Neural progenitor cell (in vitro differentiated cells): ENCODE measurements at regions not wholly inside any gene's neighbourhood (a gene's known extent, or its start where the extent isn't known, plus 50 kb on each side); places are given as distances from the start of the nearest gene placed in this dataset.

ENCODE experiments used
- DNase-seq: peaks from one replicate; pipeline ENCODE4 v3.0.0-alpha.2; 2016; ENCODE audit warnings: low spot score
- H2AFZ ChIP-seq: fragments of 200-600 bp; sonication (generic); replicated peaks from 2 replicates; pipeline ENCODE4 v1.6.1; 2016; ENCODE audit warnings: antibody characterized with exemption
- H3F3A ChIP-seq: fragments of 200-600 bp; sonication (generic); 2 replicates; pipeline ENCODE4 v1.6.1; 2016; ENCODE audit warnings: antibody characterized with exemption, low read depth
- H3K27ac ChIP-seq: fragments of 200-600 bp; sonication (generic); 2 replicates; pipeline ENCODE4 v1.5.1; 2016; ENCODE audit warnings: mild to moderate bottlenecking
- H3K27me3 ChIP-seq: fragments of 200-600 bp; sonication (generic); 2 replicates; pipeline ENCODE4 v1.6.1; 2016; ENCODE audit warnings: mild to moderate bottlenecking, moderate library complexity
- H3K36me3 ChIP-seq: fragments of 200-600 bp; sonication (generic); 2 replicates; pipeline ENCODE4 v1.5.1; 2016
- H3K4me1 ChIP-seq: fragments of 200-600 bp; sonication (generic); 2 replicates; pipeline ENCODE4 v1.6.1; 2016; ENCODE audit warnings: mixed run types
- H3K4me2 ChIP-seq: fragments of 200-600 bp; sonication (generic); 2 replicates; pipeline ENCODE4 v1.6.1; 2016
- H3K4me3 ChIP-seq: fragments of 200-600 bp; sonication (generic); 2 replicates; pipeline ENCODE4 v1.5.1; 2016
- H3K79me2 ChIP-seq: fragments of 200-600 bp; sonication (generic); 2 replicates; pipeline ENCODE4 v1.6.1; 2016; ENCODE audit warnings: low read depth
- H3K9ac ChIP-seq: fragments of 200-600 bp; sonication (generic); 2 replicates; pipeline ENCODE4 v1.6.1; 2016
- H3K9me3 ChIP-seq: fragments of 200-600 bp; sonication (generic); 2 replicates; pipeline ENCODE4 v1.5.1; 2016; ENCODE audit warnings: low read depth
- H4K20me1 ChIP-seq: fragments of 200-600 bp; sonication (generic); 2 replicates; pipeline ENCODE4 v1.6.1; 2016; ENCODE audit warnings: low read depth
- H3K27ac Mint-ChIP-seq: 3 replicates; pipeline ENCODE4 v1.8.0; 2021; ENCODE audit warnings: mixed read lengths
- H3K27me3 Mint-ChIP-seq: 2 replicates; pipeline ENCODE4 v1.8.0; 2022; ENCODE audit warnings: low read depth, mild to moderate bottlenecking, inconsistent platforms, moderate library complexity, mixed read lengths; ENCODE audit not compliant: insufficient read depth
- H3K36me3 Mint-ChIP-seq: 3 replicates; pipeline ENCODE4 v1.8.0; 2021; ENCODE audit warnings: mixed read lengths
- H3K4me1 Mint-ChIP-seq: 3 replicates; pipeline ENCODE4 v1.8.0; 2021; ENCODE audit warnings: mixed read lengths
- H3K4me3 Mint-ChIP-seq: 3 replicates; pipeline ENCODE4 v1.8.0; 2021; ENCODE audit warnings: mild to moderate bottlenecking, moderate library complexity, mixed read lengths
- H3K9me3 Mint-ChIP-seq: 3 replicates; pipeline ENCODE4 v1.8.0; 2020; ENCODE audit warnings: mixed read lengths
- CTCF ChIP-seq: fragments of 200-600 bp; sonication (generic); IDR thresholded peaks from 2 replicates; pipeline ENCODE4 v1.5.1; 2017; ENCODE audit warnings: antibody characterized with exemption, mild to moderate bottlenecking
- EZH2 ChIP-seq: fragments of 200-600 bp; sonication (generic); IDR thresholded peaks from 2 replicates; pipeline ENCODE4 v1.6.1; 2017; ENCODE audit warnings: antibody characterized with exemption, mild to moderate bottlenecking, moderate library complexity
- EZH2phosphoT487 ChIP-seq: fragments of 200-600 bp; sonication (generic); IDR thresholded peaks from 2 replicates; pipeline ENCODE4 v1.6.1; 2017; ENCODE audit warnings: antibody characterized with exemption

GRCh38 chr1:14217384-14217783, 381.1 kb upstream of the KAZN start:
- TF ChIP-seq CTCF (no peak), EZH2 (no peak), EZH2phosphoT487 (no peak)
- H3K9me3 Mint-ChIP-seq: peaks cover 13% of the 10 kb centered on the region

GRCh38 chr1:14220324-14220723, 378.2 kb upstream of the KAZN start:
- Histone ChIP-seq H3K9ac (no peak overlapping the region), H3K4me2 (no peak overlapping the region), H4K20me1 (no peaks in the 10 kb centered on the region), H3K79me2 (no peaks in the 10 kb centered on the region), H3K27me3 (no peaks in the 10 kb centered on the region), H3K4me3 (no peak overlapping the region), H3F3A (no peaks in the 10 kb centered on the region), H2AFZ (no peak overlapping the region), H3K36me3 (peaks cover 3% of the 10 kb centered on the region), H3K4me1 (no peaks in the 10 kb centered on the region), H3K9me3 (no peaks in the 10 kb centered on the region), H3K27ac (no peak overlapping the region)
- Mint-ChIP-seq H3K27ac (no peak overlapping the region), H3K4me3 (no peak overlapping the region), H3K36me3 (peaks cover 1% of the 10 kb centered on the region), H3K4me1 (peaks cover 10% of the 10 kb centered on the region), H3K27me3 (peaks cover 5% of the 10 kb centered on the region), H3K9me3 (peaks cover 18% of the 10 kb centered on the region)
- TF ChIP-seq EZH2 (no peak), CTCF (no peak), EZH2phosphoT487 (no peak)
- DNase-seq: no peak

More at GRCh38 chr1:14217384-14217783, 381.1 kb upstream of the KAZN start:
- H3K4me3 Mint-ChIP-seq: no peak overlapping the region
- H3K27me3 Mint-ChIP-seq: peaks cover 8% of the 10 kb centered on the region
- no peak overlapping the region for H3K4me3 ChIP-seq
- peaks cover 10% of the 10 kb centered on the region for H3K4me1 Mint-ChIP-seq
- no peak overlapping the region for H2AFZ ChIP-seq
- H3K79me2 ChIP-seq: no peaks in the 10 kb centered on the region
- no peaks in the 10 kb centered on the region for H3K9me3 ChIP-seq
- no peaks in the 10 kb centered on the region for H3F3A ChIP-seq
- no peak overlapping the region for H3K4me2 ChIP-seq
- no peaks in the 10 kb centered on the region for H3K27me3 ChIP-seq
- no peak overlapping the region for H3K27ac Mint-ChIP-seq
- no peaks in the 10 kb centered on the region for H3K4me1 ChIP-seq
- DNase-seq: no peak
- H3K36me3 Mint-ChIP-seq: peaks cover 1% of the 10 kb centered on the region
- no peak overlapping the region for H3K9ac ChIP-seq
- H3K36me3 ChIP-seq: peaks cover 3% of the 10 kb centered on the region
- H3K27ac ChIP-seq: no peak overlapping the region
- no peaks in the 10 kb centered on the region for H4K20me1 ChIP-seq

GRCh38 chr1:14220811-14221210, 377.7 kb upstream of the KAZN start:
- H3K36me3 Mint-ChIP-seq: peaks cover 1% of the 10 kb centered on the region
- Histone ChIP-seq H3K79me2 (no peaks in the 10 kb centered on the region), H3K4me2 (no peak overlapping the region), H3K27me3 (no peaks in the 10 kb centered on the region), H3K27ac (no peak overlapping the region), H3K9me3 (no peaks in the 10 kb centered on the region), H3F3A (no peaks in the 10 kb centered on the region), H3K4me1 (no peaks in the 10 kb centered on the region), H3K9ac (no peak overlapping the region), H3K4me3 (no peak overlapping the region), H3K36me3 (peaks cover 3% of the 10 kb centered on the region), H2AFZ (no peak overlapping the region), H4K20me1 (no peaks in the 10 kb centered on the region)
- peaks cover 18% of the 10 kb centered on the region for H3K9me3 Mint-ChIP-seq
- H3K4me3 Mint-ChIP-seq: no peak overlapping the region
- no peak for TF ChIP-seq CTCF
- no peak for TF ChIP-seq EZH2phosphoT487
- no peak for TF ChIP-seq EZH2
- H3K27me3 Mint-ChIP-seq: peaks cover 5% of the 10 kb centered on the region
- no peak overlapping the region for H3K27ac Mint-ChIP-seq
- H3K4me1 Mint-ChIP-seq: peaks cover 10% of the 10 kb centered on the region
- no peak for DNase-seq

DNA sequence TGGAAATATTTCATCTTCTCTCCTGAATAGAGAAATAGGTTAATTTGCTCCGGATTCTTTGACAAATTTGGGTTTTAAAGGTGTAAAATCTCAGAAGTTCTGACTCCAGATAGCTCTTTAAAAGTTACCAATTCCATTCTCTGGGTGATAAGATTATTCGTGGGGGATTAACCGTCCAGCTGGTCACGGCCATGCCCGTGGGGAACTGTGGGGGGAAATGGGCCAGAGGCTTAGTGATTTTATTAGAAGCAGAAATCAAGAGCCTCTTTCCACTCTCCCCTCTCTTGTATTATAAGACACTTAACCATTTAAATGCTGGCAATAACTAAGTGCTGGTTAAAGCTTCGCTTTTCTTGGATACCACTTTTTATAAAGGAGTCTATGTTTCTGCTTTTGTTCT, 376.4 kb upstream of the KAZN start:
- peaks cover 1% of the 10 kb centered on the region for H3K36me3 Mint-ChIP-seq
- no peak overlapping the region for H3K4me3 ChIP-seq

More for the DNA sequence above, 376.4 kb upstream of the KAZN start:
- Histone ChIP-seq H3F3A (no peaks in the 10 kb centered on the region), H3K27ac (no peak overlapping the region), H3K4me2 (no peak overlapping the region), H3K36me3 (peaks cover 3% of the 10 kb centered on the region), H3K9me3 (no peaks in the 10 kb centered on the region), H3K4me1 (no peaks in the 10 kb centered on the region), H3K79me2 (no peaks in the 10 kb centered on the region), H3K27me3 (no peaks in the 10 kb centered on the region), H2AFZ (no peak overlapping the region), H4K20me1 (no peaks in the 10 kb centered on the region), H3K9ac (no peak overlapping the region)
- no peak for DNase-seq
- no peak overlapping the region for H3K27ac Mint-ChIP-seq
- H3K4me3 Mint-ChIP-seq: peak overlapping the region; percentile 30
- peaks cover 10% of the 10 kb centered on the region for H3K4me1 Mint-ChIP-seq
- no peak for TF ChIP-seq EZH2
- TF ChIP-seq CTCF: no peak
- no peak for TF ChIP-seq EZH2phosphoT487
- peaks cover 16% of the 10 kb centered on the region for H3K9me3 Mint-ChIP-seq
- H3K27me3 Mint-ChIP-seq: peaks cover 5% of the 10 kb centered on the region
